ENCODE measurements at regions not wholly inside any gene's neighbourhood (a gene's known extent, or its start where the extent isn't known, plus 50 kb on each side); places are given as distances from the start of the nearest gene placed in this dataset.
A peak's percentile ranks its signal among the peaks of the same experiment; 100 is the strongest.

DNA sequence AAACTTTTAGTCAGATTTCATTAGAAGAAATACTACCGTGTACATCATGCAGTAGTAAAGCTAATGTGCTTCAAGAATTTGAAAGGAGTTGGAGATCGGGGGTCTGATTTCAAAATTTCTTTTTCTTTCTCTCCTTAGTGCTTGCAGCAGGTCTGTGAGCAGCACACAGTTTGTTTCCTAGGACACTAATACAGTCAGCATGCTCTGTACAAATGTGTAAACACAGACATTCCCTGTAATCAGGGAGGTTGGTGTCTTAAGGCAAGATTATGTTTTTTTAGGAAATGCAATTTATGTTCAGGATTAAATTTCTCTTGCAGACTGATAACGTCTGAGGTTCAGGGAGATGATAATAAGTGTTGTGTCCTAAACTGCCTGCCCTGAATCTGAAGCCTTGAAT, 142.7 kb downstream of the ALX1 start:
- no peak for DNase-seq
- no peaks in the 10 kb centered on the region for H3K4me1 ChIP-seq (replicated peaks; ENCODE audit: insufficient read depth)
- no peak overlapping the region for H3K27ac ChIP-seq
- no peaks in the 10 kb centered on the region for H3K9me2 ChIP-seq (ENCODE audit: insufficient read depth)
- H3F3A ChIP-seq (ENCODE audit: insufficient read depth, low read depth) = no peaks in the 10 kb centered on the region
- no peaks in the 10 kb centered on the region for H4K20me1 ChIP-seq (ENCODE audit: insufficient read depth)
- H3K79me2 ChIP-seq (ENCODE audit: low read depth) = no peaks in the 10 kb centered on the region
- H3K9me3 ChIP-seq (ENCODE audit: insufficient read depth, low read depth) = no peaks in the 10 kb centered on the region
- TF ChIP-seq, protein P1, sequence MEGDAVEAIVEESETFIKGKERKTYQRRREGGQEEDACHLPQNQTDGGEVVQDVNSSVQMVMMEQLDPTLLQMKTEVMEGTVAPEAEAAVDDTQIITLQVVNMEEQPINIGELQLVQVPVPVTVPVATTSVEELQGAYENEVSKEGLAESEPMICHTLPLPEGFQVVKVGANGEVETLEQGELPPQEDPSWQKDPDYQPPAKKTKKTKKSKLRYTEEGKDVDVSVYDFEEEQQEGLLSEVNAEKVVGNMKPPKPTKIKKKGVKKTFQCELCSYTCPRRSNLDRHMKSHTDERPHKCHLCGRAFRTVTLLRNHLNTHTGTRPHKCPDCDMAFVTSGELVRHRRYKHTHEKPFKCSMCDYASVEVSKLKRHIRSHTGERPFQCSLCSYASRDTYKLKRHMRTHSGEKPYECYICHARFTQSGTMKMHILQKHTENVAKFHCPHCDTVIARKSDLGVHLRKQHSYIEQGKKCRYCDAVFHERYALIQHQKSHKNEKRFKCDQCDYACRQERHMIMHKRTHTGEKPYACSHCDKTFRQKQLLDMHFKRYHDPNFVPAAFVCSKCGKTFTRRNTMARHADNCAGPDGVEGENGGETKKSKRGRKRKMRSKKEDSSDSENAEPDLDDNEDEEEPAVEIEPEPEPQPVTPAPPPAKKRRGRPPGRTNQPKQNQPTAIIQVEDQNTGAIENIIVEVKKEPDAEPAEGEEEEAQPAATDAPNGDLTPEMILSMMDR (conservative IDR thresholded peaks at IDR 0.05) = no peak
- TF ChIP-seq EZH2 (IDR thresholded peaks at IDR 0.05; ENCODE audit: low read depth) = no peak
- CTCF ChIA-PET = no interaction called here
- POLR2A ChIA-PET (ENCODE audit: unreplicated experiment) = no interaction called here
- BruUV-seq (replicated peaks) = no TSS peak
- no peaks in the 10 kb centered on the region for H3K27me3 ChIP-seq (ENCODE audit: insufficient read depth, low read depth)
- no peak overlapping the region for H3K4me3 ChIP-seq
- intact Hi-C loops (cut with micrococcal nuclease; ENCODE audit: unreplicated experiment) = no loop called here
- H2AFZ ChIP-seq = no peak overlapping the region
- no peaks in the 10 kb centered on the region for H3K36me3 ChIP-seq (ENCODE audit: low read depth)
- H3K4me2 ChIP-seq = no peak overlapping the region

DNA sequence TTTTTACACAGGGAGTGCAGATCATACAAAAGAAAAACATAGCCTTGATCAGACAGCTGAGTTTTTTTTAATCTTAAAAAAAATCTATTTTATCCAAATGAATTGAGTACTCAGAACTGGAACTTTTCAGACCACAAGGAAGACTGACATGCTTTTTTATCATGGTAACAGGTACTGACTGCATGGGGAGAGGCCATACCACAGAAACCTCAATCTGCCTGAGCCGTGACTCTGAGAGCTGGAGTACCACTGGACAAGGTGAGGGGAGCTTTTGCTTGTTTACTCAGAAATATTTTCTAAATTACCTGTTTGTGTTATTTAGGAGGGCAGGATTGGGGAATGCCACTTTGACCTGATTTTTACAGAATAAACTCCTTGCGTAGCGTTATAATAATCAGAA, 143.9 kb downstream of the ALX1 start:
- Histone ChIP-seq H3K4me1 (replicated peaks; ENCODE audit: insufficient read depth) (no peaks in the 10 kb centered on the region), H3K27ac (no peak overlapping the region), H3K9me2 (ENCODE audit: insufficient read depth) (no peaks in the 10 kb centered on the region), H2AFZ (no peak overlapping the region), H3K36me3 (ENCODE audit: low read depth) (no peaks in the 10 kb centered on the region), H3K4me2 (no peak overlapping the region), H3K79me2 (ENCODE audit: low read depth) (no peaks in the 10 kb centered on the region), H3K9me3 (ENCODE audit: insufficient read depth, low read depth) (no peaks in the 10 kb centered on the region), H3F3A (ENCODE audit: insufficient read depth, low read depth) (no peaks in the 10 kb centered on the region), H4K20me1 (ENCODE audit: insufficient read depth) (no peaks in the 10 kb centered on the region), H3K27me3 (ENCODE audit: insufficient read depth, low read depth) (no peaks in the 10 kb centered on the region), H3K4me3 (no peak overlapping the region)
- no peak for DNase-seq
- TF ChIP-seq, protein P1 (conservative IDR thresholded peaks at IDR 0.05) = no peak
- TF ChIP-seq EZH2 (IDR thresholded peaks at IDR 0.05; ENCODE audit: low read depth) = no peak
- no TSS peak for BruUV-seq (replicated peaks)
- intact Hi-C loops (cut with micrococcal nuclease; ENCODE audit: unreplicated experiment) = no loop called here
- POLR2A ChIA-PET (ENCODE audit: unreplicated experiment) = no interaction called here
- CTCF ChIA-PET = no interaction called here

DNA sequence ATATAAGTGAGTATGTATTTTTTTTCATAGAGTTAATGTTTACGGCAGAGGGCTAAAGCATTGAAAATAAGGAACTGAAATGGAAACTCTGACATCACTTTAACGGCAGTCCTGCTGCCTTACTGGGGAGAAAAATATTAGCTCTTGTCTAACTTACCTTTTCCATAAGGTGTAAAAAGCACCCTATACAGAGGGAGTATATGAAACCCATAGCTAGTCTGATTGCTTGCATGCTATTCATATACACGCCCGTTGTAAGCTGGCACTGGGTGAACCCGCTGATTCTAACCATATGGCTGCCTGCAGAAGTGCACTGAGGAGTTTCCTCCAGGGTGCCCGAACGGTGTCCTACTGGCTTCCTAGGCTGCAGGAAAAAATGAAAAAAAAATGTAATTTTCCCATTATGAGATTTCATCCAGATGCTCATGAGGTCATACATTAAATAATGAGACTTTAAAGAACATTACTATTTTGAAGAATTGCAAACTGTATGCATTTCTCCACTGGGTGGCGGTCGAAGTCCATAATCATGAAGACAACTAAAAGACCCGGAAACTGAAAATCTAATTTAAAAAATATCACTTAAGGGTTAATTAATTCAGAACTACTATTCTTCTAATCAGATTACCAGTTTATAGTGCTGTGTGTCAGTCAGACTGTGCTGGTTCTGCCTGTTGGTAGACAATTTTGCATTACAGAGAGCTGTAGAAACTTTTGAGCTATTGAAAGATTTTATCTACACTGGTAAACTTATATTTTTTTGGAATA, 144.7 kb downstream of the ALX1 start:
- no TSS peak for BruUV-seq (replicated peaks)
- no peaks in the 10 kb centered on the region for H3F3A ChIP-seq (ENCODE audit: insufficient read depth, low read depth)

More for the DNA sequence above, 144.7 kb downstream of the ALX1 start:
- no peaks in the 10 kb centered on the region for H3K4me1 ChIP-seq (replicated peaks; ENCODE audit: insufficient read depth)
- intact Hi-C loops (cut with micrococcal nuclease; ENCODE audit: unreplicated experiment) = no loop called here
- H3K4me2 ChIP-seq = no peak overlapping the region
- H3K27me3 ChIP-seq (ENCODE audit: insufficient read depth, low read depth) = no peaks in the 10 kb centered on the region
- no peaks in the 10 kb centered on the region for H4K20me1 ChIP-seq (ENCODE audit: insufficient read depth)
- no peaks in the 10 kb centered on the region for H3K36me3 ChIP-seq (ENCODE audit: low read depth)
- no peak for DNase-seq
- no peak overlapping the region for H3K27ac ChIP-seq
- no peaks in the 10 kb centered on the region for H3K9me3 ChIP-seq (ENCODE audit: insufficient read depth, low read depth)
- ChIA-PET CTCF (interaction anchor here (0.6 kb wide), 1 partner anchor 145 kb away, joined by 3 read pairs; the partner anchor contains the start of gene ALX1), POLR2A (ENCODE audit: unreplicated experiment) (no interaction called here)
- no peaks in the 10 kb centered on the region for H3K79me2 ChIP-seq (ENCODE audit: low read depth)
- no peak overlapping the region for H3K4me3 ChIP-seq
- H2AFZ ChIP-seq = no peak overlapping the region
- TF ChIP-seq EZH2 (IDR thresholded peaks at IDR 0.05; ENCODE audit: low read depth) = no peak
- TF ChIP-seq, protein P1 (conservative IDR thresholded peaks at IDR 0.05) = peak; percentile 67
- no peaks in the 10 kb centered on the region for H3K9me2 ChIP-seq (ENCODE audit: insufficient read depth)

Data from PC-9 (cell line).